ENCODE measurements at regions not wholly inside any gene's neighbourhood (a gene's known extent, or its start where the extent isn't known, plus 50 kb on each side); places are given as distances from the start of the nearest gene placed in this dataset.

DNA sequence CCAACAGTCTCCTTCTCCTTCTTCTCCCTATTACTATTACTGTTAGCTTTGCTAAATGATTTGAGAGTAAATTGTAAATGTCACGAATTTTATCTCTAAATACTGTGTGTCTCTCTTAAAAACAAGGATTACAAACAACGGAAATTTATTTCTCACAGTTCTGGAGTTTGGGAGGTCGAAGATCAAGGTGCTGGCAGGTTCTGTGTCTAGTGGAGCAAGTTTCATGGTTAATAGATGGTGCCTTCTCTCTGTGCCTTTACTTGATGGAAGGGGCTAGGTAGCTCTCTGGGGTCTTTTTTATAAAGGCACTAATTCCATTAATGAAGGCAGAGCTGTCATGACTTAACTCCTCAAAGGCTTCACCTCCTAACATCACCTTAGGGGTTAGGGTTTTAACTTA is 237.9 kb downstream of the MAN2A1 start (continued):
- TF ChIP-seq RCOR1 (IDR thresholded peaks at IDR 0.05; ENCODE audit: low read depth, low read length) (no peak), CHD2 (IDR thresholded peaks at IDR 0.05; ENCODE audit: low read length, partially characterized antibody) (no peak), EHMT2 (IDR thresholded peaks at IDR 0.05; ENCODE audit: low read depth) (no peak), TP53 (CRISPR knock-in tag; IDR thresholded peaks at IDR 0.05) (no peak)
- TF ChIP-seq, protein P1, sequence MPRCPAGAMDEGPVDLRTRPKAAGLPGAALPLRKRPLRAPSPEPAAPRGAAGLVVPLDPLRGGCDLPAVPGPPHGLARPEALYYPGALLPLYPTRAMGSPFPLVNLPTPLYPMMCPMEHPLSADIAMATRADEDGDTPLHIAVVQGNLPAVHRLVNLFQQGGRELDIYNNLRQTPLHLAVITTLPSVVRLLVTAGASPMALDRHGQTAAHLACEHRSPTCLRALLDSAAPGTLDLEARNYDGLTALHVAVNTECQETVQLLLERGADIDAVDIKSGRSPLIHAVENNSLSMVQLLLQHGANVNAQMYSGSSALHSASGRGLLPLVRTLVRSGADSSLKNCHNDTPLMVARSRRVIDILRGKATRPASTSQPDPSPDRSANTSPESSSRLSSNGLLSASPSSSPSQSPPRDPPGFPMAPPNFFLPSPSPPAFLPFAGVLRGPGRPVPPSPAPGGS (IDR thresholded peaks at IDR 0.05) = no peak
- TF ChIP-seq, protein P2, sequence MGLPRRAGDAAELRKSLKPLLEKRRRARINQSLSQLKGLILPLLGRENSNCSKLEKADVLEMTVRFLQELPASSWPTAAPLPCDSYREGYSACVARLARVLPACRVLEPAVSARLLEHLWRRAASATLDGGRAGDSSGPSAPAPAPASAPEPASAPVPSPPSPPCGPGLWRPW (IDR thresholded peaks at IDR 0.05) = no peak
- TF ChIP-seq, protein P3, sequence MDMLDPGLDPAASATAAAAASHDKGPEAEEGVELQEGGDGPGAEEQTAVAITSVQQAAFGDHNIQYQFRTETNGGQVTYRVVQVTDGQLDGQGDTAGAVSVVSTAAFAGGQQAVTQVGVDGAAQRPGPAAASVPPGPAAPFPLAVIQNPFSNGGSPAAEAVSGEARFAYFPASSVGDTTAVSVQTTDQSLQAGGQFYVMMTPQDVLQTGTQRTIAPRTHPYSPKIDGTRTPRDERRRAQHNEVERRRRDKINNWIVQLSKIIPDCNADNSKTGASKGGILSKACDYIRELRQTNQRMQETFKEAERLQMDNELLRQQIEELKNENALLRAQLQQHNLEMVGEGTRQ (IDR thresholded peaks at IDR 0.05) = no peak

DNA sequence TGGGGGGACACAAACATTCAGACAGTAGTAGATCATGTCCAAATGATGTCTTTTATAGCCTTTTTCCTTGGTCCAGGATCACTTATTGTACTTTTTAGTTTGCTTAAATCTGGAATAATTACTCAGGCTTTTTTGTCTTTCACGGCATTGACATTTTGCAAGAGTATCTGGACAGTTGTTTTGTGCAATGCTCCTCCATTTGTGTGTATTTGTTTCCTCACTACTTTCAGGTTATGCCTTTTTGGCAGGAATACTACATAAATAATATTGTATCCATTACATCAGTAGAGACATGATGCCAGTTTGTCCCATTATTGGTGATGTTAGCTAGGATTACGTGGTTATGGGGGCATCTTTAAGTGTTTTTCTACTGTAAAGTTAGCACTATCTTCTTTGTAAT is 238.3 kb downstream of the MAN2A1 start:
- WGBS (ENCODE audit: missing lambda C conversion rate) = 38% methylated on average over 2 of the region's 2 CpGs
- H3K4me1 ChIP-seq = no peaks in the 10 kb centered on the region
- FAIRE-seq (no peak), DNase-seq (ENCODE audit: low read depth in 1 of 2, low spot score in 1 of 2) (no peak), ATAC-seq (no peak)
- TF ChIP-seq FOSL2 (IDR thresholded peaks at IDR 0.05) (no peak), FOSL2 (CRISPR knock-in tag; IDR thresholded peaks at IDR 0.05) (no peak), NR3C1 (IDR thresholded peaks at IDR 0.05) (no peak), HEYL (CRISPR knock-in tag; IDR thresholded peaks at IDR 0.05) (no peak), CHD4 (IDR thresholded peaks at IDR 0.05; ENCODE audit: borderline replicate concordance) (no peak), CBX2 (IDR thresholded peaks at IDR 0.05; ENCODE audit: borderline replicate concordance, low read depth) (no peak), JUNB (IDR thresholded peaks at IDR 0.05) (no peak), NFE2L2 (conservative IDR thresholded peaks at IDR 0.05; ENCODE audit: low read length) (no peak), SREBF2 (IDR thresholded peaks at IDR 0.05) (no peak), FOSB (CRISPR knock-in tag; IDR thresholded peaks at IDR 0.05) (no peak), RCOR1 (IDR thresholded peaks at IDR 0.05; ENCODE audit: low read depth, low read length) (no peak), RFX5 (IDR thresholded peaks at IDR 0.05) (no peak), EP300 (IDR thresholded peaks at IDR 0.05) (no peak), HOXB5 (CRISPR knock-in tag; IDR thresholded peaks at IDR 0.05) (no peak), MAFK (IDR thresholded peaks at IDR 0.05; ENCODE audit: partially characterized antibody) (no peak), KDM1A (IDR thresholded peaks at IDR 0.05; ENCODE audit: low read depth) (no peak)
- TF ChIP-seq, protein P2 (IDR thresholded peaks at IDR 0.05) = no peak
- TF ChIP-seq, protein P4, sequence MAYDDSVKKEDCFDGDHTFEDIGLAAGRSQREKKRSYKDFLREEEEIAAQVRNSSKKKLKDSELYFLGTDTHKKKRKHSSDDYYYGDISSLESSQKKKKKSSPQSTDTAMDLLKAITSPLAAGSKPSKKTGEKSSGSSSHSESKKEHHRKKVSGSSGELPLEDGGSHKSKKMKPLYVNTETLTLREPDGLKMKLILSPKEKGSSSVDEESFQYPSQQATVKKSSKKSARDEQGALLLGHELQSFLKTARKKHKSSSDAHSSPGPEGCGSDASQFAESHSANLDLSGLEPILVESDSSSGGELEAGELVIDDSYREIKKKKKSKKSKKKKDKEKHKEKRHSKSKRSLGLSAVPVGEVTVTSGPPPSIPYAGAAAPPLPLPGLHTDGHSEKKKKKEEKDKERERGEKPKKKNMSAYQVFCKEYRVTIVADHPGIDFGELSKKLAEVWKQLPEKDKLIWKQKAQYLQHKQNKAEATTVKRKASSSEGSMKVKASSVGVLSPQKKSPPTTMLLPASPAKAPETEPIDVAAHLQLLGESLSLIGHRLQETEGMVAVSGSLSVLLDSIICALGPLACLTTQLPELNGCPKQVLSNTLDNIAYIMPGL (CRISPR knock-in tag; IDR thresholded peaks at IDR 0.05; ENCODE audit: borderline replicate concordance) = no peak
- TF ChIP-seq, protein P5, sequence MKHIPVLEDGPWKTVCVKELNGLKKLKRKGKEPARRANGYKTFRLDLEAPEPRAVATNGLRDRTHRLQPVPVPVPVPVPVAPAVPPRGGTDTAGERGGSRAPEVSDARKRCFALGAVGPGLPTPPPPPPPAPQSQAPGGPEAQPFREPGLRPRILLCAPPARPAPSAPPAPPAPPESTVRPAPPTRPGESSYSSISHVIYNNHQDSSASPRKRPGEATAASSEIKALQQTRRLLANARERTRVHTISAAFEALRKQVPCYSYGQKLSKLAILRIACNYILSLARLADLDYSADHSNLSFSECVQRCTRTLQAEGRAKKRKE (CRISPR knock-in tag; IDR thresholded peaks at IDR 0.05; ENCODE audit: low read depth) = no peak
- H3K9me3 ChIP-seq = no peaks in the 10 kb centered on the region
- POLR2A ChIA-PET = no interaction called here
- no peak overlapping the region for H3K4me2 ChIP-seq
- H3K4me3 ChIP-seq = no peak overlapping the region
- CTCF ChIA-PET = no interaction called here
- H3K27ac ChIP-seq = no peak overlapping the region
